GM12878 (cell line): ENCODE measurements at regions not wholly inside any gene's neighbourhood (a gene's known extent, or its start where the extent isn't known, plus 50 kb on each side); places are given as distances from the start of the nearest gene placed in this dataset.

Source experiments
- CHD2 ChIP-seq: IDR thresholded peaks from 2 replicates; pipeline ENCODE4 v1.6.1; 2011; ENCODE audit warnings: low read depth, low read length, improper control_type of control experiment, borderline replicate concordance
- NR2F1 ChIP-seq: fragments of 450-650 bp; conservative IDR thresholded peaks from 2 replicates; pipeline ENCODE4 v1.6.1; 2017; ENCODE audit warnings: mild to moderate bottlenecking
- POLR2AphosphoS5 ChIP-seq: IDR thresholded peaks from 2 replicates; pipeline ENCODE4 v1.6.1; 2011; ENCODE audit warnings: mild to moderate bottlenecking, low read length, inconsistent platforms
- YY1 ChIP-seq: IDR thresholded peaks from 2 replicates; pipeline ENCODE4 v1.6.1; 2011; ENCODE audit warnings: low read depth, mild to moderate bottlenecking, low read length
- ZBED1 ChIP-seq: IDR thresholded peaks from 2 replicates; pipeline ENCODE4 v1.6.1; 2016; ENCODE audit warnings: borderline replicate concordance
- ZNF384 ChIP-seq: IDR thresholded peaks from 2 replicates; pipeline ENCODE4 v1.6.1; 2012; ENCODE audit warnings: low read depth, mild to moderate bottlenecking, low read length, improper control_type of control experiment, borderline replicate concordance
- ZSCAN29 ChIP-seq: fragments of 450-650 bp; IDR thresholded peaks from 2 replicates; pipeline ENCODE4 v1.6.1; 2017; ENCODE audit warnings: mild to moderate bottlenecking, moderate library complexity
- TF ChIP-seq, protein P1 (sequence below): fragments of 450-650 bp; IDR thresholded peaks from 2 replicates; pipeline ENCODE4 v1.6.1; 2018; ENCODE audit warnings: borderline replicate concordance, mild to moderate bottlenecking; ENCODE audit not compliant: partially characterized antibody
- TF ChIP-seq, protein P2 (sequence below): IDR thresholded peaks from 2 replicates; pipeline ENCODE4 v1.6.1; 2011; ENCODE audit warnings: borderline replicate concordance, low read depth, mild to moderate bottlenecking, moderate library complexity, mixed read lengths, low read length; ENCODE audit not compliant: insufficient read depth; ENCODE audit errors: extremely low read length
- TF ChIP-seq, protein P3 (sequence below): fragments of 150-350 bp; IDR thresholded peaks from 2 replicates; pipeline ENCODE4 v1.6.1; 2014; ENCODE audit warnings: mild to moderate bottlenecking, low read depth, low read length
- TF ChIP-seq, protein P4 (sequence below): IDR thresholded peaks from 2 replicates; pipeline ENCODE4 v1.6.1; 2012; ENCODE audit warnings: low read depth, low read length, improper control_type of control experiment

DNA sequence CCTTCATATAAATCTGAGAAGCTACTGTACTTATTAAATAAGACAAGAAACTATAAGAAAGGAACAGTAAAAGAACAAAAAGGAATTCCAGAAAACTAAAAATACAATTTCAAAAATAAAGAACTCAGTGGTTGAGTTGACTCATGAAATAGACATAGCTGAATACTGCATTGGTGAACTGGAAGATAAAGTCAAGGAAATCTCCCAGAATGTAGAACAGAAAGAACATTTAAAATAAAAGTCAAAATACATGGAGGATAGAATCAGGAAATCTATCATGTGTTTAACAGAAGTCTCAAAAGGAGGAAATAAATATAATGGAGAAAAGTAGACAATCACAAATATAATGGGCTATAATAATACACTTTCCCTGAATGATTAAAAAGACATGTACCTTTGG is 136.4 kb upstream of the PMFBP1 start (continued):
- TF ChIP-seq, protein P1, sequence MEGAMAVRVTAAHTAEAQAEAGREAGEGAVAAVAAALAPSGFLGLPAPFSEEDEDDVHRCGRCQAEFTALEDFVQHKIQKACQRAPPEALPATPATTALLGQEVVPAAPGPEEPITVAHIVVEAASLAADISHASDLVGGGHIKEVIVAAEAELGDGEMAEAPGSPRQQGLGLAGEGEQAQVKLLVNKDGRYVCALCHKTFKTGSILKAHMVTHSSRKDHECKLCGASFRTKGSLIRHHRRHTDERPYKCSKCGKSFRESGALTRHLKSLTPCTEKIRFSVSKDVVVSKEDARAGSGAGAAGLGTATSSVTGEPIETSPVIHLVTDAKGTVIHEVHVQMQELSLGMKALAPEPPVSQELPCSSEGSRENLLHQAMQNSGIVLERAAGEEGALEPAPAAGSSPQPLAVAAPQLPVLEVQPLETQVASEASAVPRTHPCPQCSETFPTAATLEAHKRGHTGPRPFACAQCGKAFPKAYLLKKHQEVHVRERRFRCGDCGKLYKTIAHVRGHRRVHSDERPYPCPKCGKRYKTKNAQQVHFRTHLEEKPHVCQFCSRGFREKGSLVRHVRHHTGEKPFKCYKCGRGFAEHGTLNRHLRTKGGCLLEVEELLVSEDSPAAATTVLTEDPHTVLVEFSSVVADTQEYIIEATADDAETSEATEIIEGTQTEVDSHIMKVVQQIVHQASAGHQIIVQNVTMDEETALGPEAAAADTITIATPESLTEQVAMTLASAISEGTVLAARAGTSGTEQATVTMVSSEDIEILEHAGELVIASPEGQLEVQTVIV: no peak
- TF ChIP-seq YY1 (no peak), CHD2 (no peak), ZBED1 (no peak), POLR2AphosphoS5 (no peak), ZSCAN29 (no peak), ZNF384 (no peak), NR2F1 (no peak)
- TF ChIP-seq, protein P2, sequence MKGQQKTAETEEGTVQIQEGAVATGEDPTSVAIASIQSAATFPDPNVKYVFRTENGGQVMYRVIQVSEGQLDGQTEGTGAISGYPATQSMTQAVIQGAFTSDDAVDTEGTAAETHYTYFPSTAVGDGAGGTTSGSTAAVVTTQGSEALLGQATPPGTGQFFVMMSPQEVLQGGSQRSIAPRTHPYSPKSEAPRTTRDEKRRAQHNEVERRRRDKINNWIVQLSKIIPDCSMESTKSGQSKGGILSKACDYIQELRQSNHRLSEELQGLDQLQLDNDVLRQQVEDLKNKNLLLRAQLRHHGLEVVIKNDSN: no peak
- TF ChIP-seq, protein P3, sequence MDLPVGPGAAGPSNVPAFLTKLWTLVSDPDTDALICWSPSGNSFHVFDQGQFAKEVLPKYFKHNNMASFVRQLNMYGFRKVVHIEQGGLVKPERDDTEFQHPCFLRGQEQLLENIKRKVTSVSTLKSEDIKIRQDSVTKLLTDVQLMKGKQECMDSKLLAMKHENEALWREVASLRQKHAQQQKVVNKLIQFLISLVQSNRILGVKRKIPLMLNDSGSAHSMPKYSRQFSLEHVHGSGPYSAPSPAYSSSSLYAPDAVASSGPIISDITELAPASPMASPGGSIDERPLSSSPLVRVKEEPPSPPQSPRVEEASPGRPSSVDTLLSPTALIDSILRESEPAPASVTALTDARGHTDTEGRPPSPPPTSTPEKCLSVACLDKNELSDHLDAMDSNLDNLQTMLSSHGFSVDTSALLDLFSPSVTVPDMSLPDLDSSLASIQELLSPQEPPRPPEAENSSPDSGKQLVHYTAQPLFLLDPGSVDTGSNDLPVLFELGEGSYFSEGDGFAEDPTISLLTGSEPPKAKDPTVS: no peak
- TF ChIP-seq, protein P4, sequence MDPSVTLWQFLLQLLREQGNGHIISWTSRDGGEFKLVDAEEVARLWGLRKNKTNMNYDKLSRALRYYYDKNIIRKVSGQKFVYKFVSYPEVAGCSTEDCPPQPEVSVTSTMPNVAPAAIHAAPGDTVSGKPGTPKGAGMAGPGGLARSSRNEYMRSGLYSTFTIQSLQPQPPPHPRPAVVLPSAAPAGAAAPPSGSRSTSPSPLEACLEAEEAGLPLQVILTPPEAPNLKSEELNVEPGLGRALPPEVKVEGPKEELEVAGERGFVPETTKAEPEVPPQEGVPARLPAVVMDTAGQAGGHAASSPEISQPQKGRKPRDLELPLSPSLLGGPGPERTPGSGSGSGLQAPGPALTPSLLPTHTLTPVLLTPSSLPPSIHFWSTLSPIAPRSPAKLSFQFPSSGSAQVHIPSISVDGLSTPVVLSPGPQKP: no peak
